NCI-H2171 treated with DMSO at 0.1 percent for 48 hours (cell line): ENCODE measurements at regions not wholly inside any gene's neighbourhood (a gene's known extent, or its start where the extent isn't known, plus 50 kb on each side); places are given as distances from the start of the nearest gene placed in this dataset.

Source experiments
- DNase-seq: peaks from one replicate; lab custom pipeline; 2025; lab: John Stamatoyannopoulos, UW

GRCh38 chr7:52897288-52897687 lies 138.1 kb upstream of the POM121L12 start:
- no peak for DNase-seq

GRCh38 chr7:52877240-52877639 lies 158.2 kb upstream of the POM121L12 start:
- no peak for DNase-seq

GRCh38 chr7:52876402-52876801 lies 159.0 kb upstream of the POM121L12 start:
- DNase-seq = no peak

GRCh38 chr7:52863652-52864051 lies 171.8 kb upstream of the POM121L12 start:
- DNase-seq = no peak

- no peak for DNase-seq
Observed at GRCh38 chr7:52862321-52862720, 173.1 kb upstream of the POM121L12 start.

- DNase-seq = no peak
Observed at GRCh38 chr7:52857367-52857766, 178.1 kb upstream of the POM121L12 start.

GRCh38 chr7:52854681-52855080 lies 180.8 kb upstream of the POM121L12 start:
- no peak for DNase-seq

- DNase-seq = no peak
Observed at GRCh38 chr7:52851547-52851946, 183.9 kb upstream of the POM121L12 start.

- no peak for DNase-seq
Observed at GRCh38 chr7:52843436-52843835, 192.0 kb upstream of the POM121L12 start.

GRCh38 chr7:52842202-52842900 lies 193.1 kb upstream of the POM121L12 start:
- no peak for DNase-seq

- no peak for DNase-seq
Observed at GRCh38 chr7:52838981-52839411, 196.4 kb upstream of the POM121L12 start.

- no peak for DNase-seq
Observed at GRCh38 chr7:52831321-52831720, 204.1 kb upstream of the POM121L12 start.

- DNase-seq = no peak
Observed at GRCh38 chr7:52830801-52831200, 204.6 kb upstream of the POM121L12 start.

GRCh38 chr7:52826515-52827265 lies 208.7 kb upstream of the POM121L12 start:
- DNase-seq = no peak

GRCh38 chr7:52825611-52826010 lies 209.8 kb upstream of the POM121L12 start:
- no peak for DNase-seq

GRCh38 chr7:52811537-52811936 lies 223.9 kb upstream of the POM121L12 start:
- no peak for DNase-seq

GRCh38 chr7:52799817-52800216 lies 235.6 kb upstream of the POM121L12 start:
- DNase-seq = no peak

GRCh38 chr7:52797801-52798200 lies 237.6 kb upstream of the POM121L12 start:
- DNase-seq = no peak

GRCh38 chr7:52794621-52795020 lies 240.8 kb upstream of the POM121L12 start:
- DNase-seq = no peak

- no peak for DNase-seq
Observed at GRCh38 chr7:52791176-52791700, 244.2 kb upstream of the POM121L12 start.

- DNase-seq = no peak
Observed at GRCh38 chr7:52786174-52786573, 249.3 kb upstream of the POM121L12 start.

GRCh38 chr7:52782348-52782747 lies 253.1 kb upstream of the POM121L12 start:
- DNase-seq = no peak

- no peak for DNase-seq
Observed at GRCh38 chr7:52781250-52781649, 254.2 kb upstream of the POM121L12 start.
